HG03060 (cell line): ENCODE measurements at regions not wholly inside any gene's neighbourhood (a gene's known extent, or its start where the extent isn't known, plus 50 kb on each side); places are given as distances from the start of the nearest gene placed in this dataset.

Experiments
- ATAC-seq: cut with Tn5 transposase; IDR thresholded peaks from one replicate; pipeline ENCODE4 v1.9.1; 2021; ENCODE audit warnings: low read depth, moderate number of reproducible peaks; ENCODE audit not compliant: unreplicated experiment

GRCh38 chr2:145157741-145158591 is 638.0 kb upstream of the ZEB2 start:
- no peak for ATAC-seq

GRCh38 chr2:145157036-145157675 is 637.2 kb upstream of the ZEB2 start:
- no peak for ATAC-seq

- ATAC-seq, result no peak
Measured at GRCh38 chr2:145156199-145156598, 636.3 kb upstream of the ZEB2 start.

- no peak for ATAC-seq
Measured at GRCh38 chr2:145155196-145155595, 635.3 kb upstream of the ZEB2 start.

GRCh38 chr2:145154731-145155130 is 634.8 kb upstream of the ZEB2 start:
- no peak for ATAC-seq

- no peak for ATAC-seq
Measured at GRCh38 chr2:145146691-145147090, 626.8 kb upstream of the ZEB2 start.

GRCh38 chr2:145144131-145144728 is 624.3 kb upstream of the ZEB2 start:
- ATAC-seq, result no peak

GRCh38 chr2:145141981-145142380 is 622.1 kb upstream of the ZEB2 start:
- ATAC-seq, result no peak

- no peak for ATAC-seq
Measured at GRCh38 chr2:145140658-145141057, 620.7 kb upstream of the ZEB2 start.

GRCh38 chr2:145138626-145139025 is 618.7 kb upstream of the ZEB2 start:
- no peak for ATAC-seq

GRCh38 chr2:145137901-145138300 is 618.0 kb upstream of the ZEB2 start:
- no peak for ATAC-seq

GRCh38 chr2:145137211-145137610 is 617.3 kb upstream of the ZEB2 start:
- no peak for ATAC-seq

GRCh38 chr2:145136702-145137101 is 616.8 kb upstream of the ZEB2 start:
- no peak for ATAC-seq

GRCh38 chr2:145126146-145126545 is 606.2 kb upstream of the ZEB2 start:
- ATAC-seq, result no peak

- ATAC-seq, result no peak
Measured at GRCh38 chr2:145124085-145124484, 604.2 kb upstream of the ZEB2 start.

GRCh38 chr2:145123606-145124005 is 603.7 kb upstream of the ZEB2 start:
- no peak for ATAC-seq

GRCh38 chr2:145119225-145119624 is 599.3 kb upstream of the ZEB2 start:
- ATAC-seq, result no peak

- ATAC-seq, result no peak
Measured at GRCh38 chr2:145116834-145117725, 597.2 kb upstream of the ZEB2 start.

GRCh38 chr2:145116056-145116455 is 596.1 kb upstream of the ZEB2 start:
- ATAC-seq, result no peak

- ATAC-seq, result no peak
Measured at GRCh38 chr2:145114726-145115125, 594.8 kb upstream of the ZEB2 start.

GRCh38 chr2:145112467-145112866 is 592.5 kb upstream of the ZEB2 start:
- ATAC-seq, result no peak
